K562 (cell line): ENCODE measurements at regions not wholly inside any gene's neighbourhood (a gene's known extent, or its start where the extent isn't known, plus 50 kb on each side); places are given as distances from the start of the nearest gene placed in this dataset.

Experiments used
- ATAC-seq: fragments of 200-7000 bp; cut with Tn5 transposase; 3 replicates; pipeline ENCODE4 v1.9.1; 2020; ENCODE audit warnings: moderate library complexity
- BruUV-seq: library from RNA; stranded (reverse); fragments of 400-500 nt; replicated peaks from 2 replicates; lab custom pipeline; 2021; lab: Mats Ljungman, UMichigan
- CTCF ChIA-PET: fragments of 300-600 bp; formaldehyde crosslinking; extraction: SDS; loops from one replicate; lab custom pipeline; 2021; ENCODE audit warnings: low intra/inter-chr PET ratio; lab: Yijun Ruan, JAX
- POLR2A ChIA-PET: fragments of 300-600, 350-650 bp; sonication (Branson Sonifier 250); formaldehyde crosslinking; extraction: SDS; loops from one replicate; lab custom pipeline; 2021; ENCODE audit warnings: antibody characterized with exemption, inconsistent platforms; lab: Yijun Ruan, JAX
- DNase-seq, 4 experiments: peaks; one replicate each; pipeline versions ENCODE4 v3.0.0 to v3.0.0-alpha.2; 2011 to 2018; ENCODE audit warnings: low spot score in 3 of 4, mixed read lengths in 3 of 4; ENCODE audit errors: extremely low read depth in 1 of 4
- FAIRE-seq: peaks from 2 replicates; lab custom pipeline; 2011; peaks lifted over from hg19 to GRCh38; lab: Jason Lieb, UNC
- H2AFZ ChIP-seq: 2 replicates; pipeline ENCODE4 v1.6.0; 2011; ENCODE audit warnings: low read depth, low read length, control low read depth, inconsistent platforms
- H3K27ac ChIP-seq: fragments of 200-600 bp; 3 replicates; pipeline ENCODE4 v1.8.0; 2011; ENCODE audit warnings: low read depth, mild to moderate bottlenecking, control low read depth, inconsistent platforms, low read length, moderate library complexity, mixed read lengths; ENCODE audit errors: extremely low read depth
- H3K27me3 ChIP-seq, 2 experiments: fragments of 300-600 bp in 1 of 2; 2 replicates in 1 of 2; 3 replicates in 1 of 2; pipeline versions ENCODE4 v1.6.0 to v1.8.0; 2011; ENCODE audit warnings: inconsistent platforms in 2 of 2, low read length in 2 of 2, mild to moderate bottlenecking in 1 of 2, mixed read lengths in 1 of 2, moderate library complexity in 1 of 2; ENCODE audit not compliant: control insufficient read depth in 2 of 2, insufficient read depth in 2 of 2
- H3K36me3 ChIP-seq: fragments of 300-600 bp; 3 replicates; pipeline ENCODE4 v1.8.0; 2011; ENCODE audit warnings: mild to moderate bottlenecking, low read length, inconsistent platforms; ENCODE audit not compliant: control insufficient read depth, insufficient read depth
- H3K4me1 ChIP-seq, 2 experiments: fragments of 200-600 bp in 1 of 2; replicated peaks in 1 of 2; 2 replicates in 1 of 2; 3 replicates in 1 of 2; pipeline versions ENCODE4 v1.5.1 to v1.8.0; 2011; ENCODE audit warnings: inconsistent platforms in 2 of 2, low read length in 2 of 2, mild to moderate bottlenecking in 1 of 2, mixed read lengths in 1 of 2, moderate library complexity in 1 of 2; ENCODE audit not compliant: control insufficient read depth in 2 of 2, insufficient read depth in 2 of 2
- H3K4me2 ChIP-seq: 2 replicates; pipeline ENCODE4 v1.6.1; 2011; ENCODE audit warnings: low read length, control low read depth, inconsistent platforms, mixed read lengths; ENCODE audit not compliant: insufficient read depth
- H3K4me3 ChIP-seq: fragments of 200-600 bp; sonication (generic), shearing (Covaris generic); 2 replicates; pipeline ENCODE4 v1.5.1; 2016; ENCODE audit warnings: control low read depth, inconsistent platforms
- H3K79me2 ChIP-seq: fragments of 200-600 bp; 3 replicates; pipeline ENCODE4 v1.8.0; 2011; ENCODE audit warnings: low read length, inconsistent platforms; ENCODE audit not compliant: control insufficient read depth, insufficient read depth
- H3K9ac ChIP-seq, 2 experiments: 2 replicates each; pipeline versions ENCODE4 v1.6.0 to v1.6.1; 2011; ENCODE audit warnings: low read depth in 2 of 2, low read length in 2 of 2, control low read depth in 1 of 2, inconsistent platforms in 1 of 2, mild to moderate bottlenecking in 1 of 2, mixed read lengths in 1 of 2; ENCODE audit not compliant: insufficient read depth in 1 of 2
- H3K9me1 ChIP-seq: one replicate; pipeline ENCODE4 v1.6.0; 2011; ENCODE audit warnings: inconsistent platforms, mild to moderate bottlenecking, low read length, moderate library complexity; ENCODE audit not compliant: control insufficient read depth, insufficient read depth
- H3K9me3 ChIP-seq: replicated peaks from 2 replicates; pipeline ENCODE4 v1.5.1; 2011; ENCODE audit warnings: low read depth, low read length, inconsistent platforms; ENCODE audit not compliant: control insufficient read depth, insufficient read depth
- H4K20me1 ChIP-seq: replicated peaks from 2 replicates; pipeline ENCODE4 v1.6.1; 2011; ENCODE audit warnings: low read length, inconsistent platforms, mixed read lengths; ENCODE audit not compliant: control insufficient read depth, insufficient read depth
- ATF3 ChIP-seq, 2 experiments: fragments of 450-650 bp in 1 of 2; sonication (generic) in 1 of 2; formaldehyde crosslinking in 1 of 2; IDR thresholded peaks in 1 of 2; conservative IDR thresholded peaks in 1 of 2; 2 replicates each; pipeline versions ENCODE4 v1.6.1 to v1.8.1; 2016 to 2023; ENCODE audit warnings: mild to moderate bottlenecking in 2 of 2, moderate library complexity in 2 of 2, inconsistent platforms in 1 of 2, missing genetic modification reagents in 1 of 2
- CBX3 ChIP-seq, 2 experiments: IDR thresholded peaks; 1 replicate in 1 of 2; 2 replicates in 1 of 2; pipeline ENCODE4 v1.6.1; 2012; ENCODE audit warnings: inconsistent platforms in 2 of 2, low read length in 2 of 2, borderline replicate concordance in 1 of 2, control low read depth in 1 of 2
- CBX8 ChIP-seq: fragments of 200-600 bp; sonication (generic); IDR thresholded peaks from 2 replicates; pipeline ENCODE4 v1.6.1; 2012; ENCODE audit warnings: borderline replicate concordance, mixed run types, low read depth, mild to moderate bottlenecking, moderate library complexity, mixed read lengths, low read length, control low read depth, inconsistent platforms; ENCODE audit not compliant: poor library complexity, severe bottlenecking; ENCODE audit errors: extremely low read depth
- CEBPG ChIP-seq, 3 experiments: fragments of 200-800 bp in 1 of 3; sonication (Bioruptor generic) in 1 of 3; sonication (generic) in 1 of 3; formaldehyde crosslinking in 1 of 3; IDR thresholded peaks in 2 of 3; conservative IDR thresholded peaks in 1 of 3; 2 replicates each; pipeline versions ENCODE4 v1.6.1 to v1.8.0; 2016 to 2022; ENCODE audit warnings: missing compliant biosample characterization in 2 of 3, missing genetic modification characterization in 2 of 3, mild to moderate bottlenecking in 1 of 3, missing genetic modification reagents in 1 of 3
- ELF2 ChIP-seq: fragments of 250-450 bp; sonication (Bioruptor Pico); IDR thresholded peaks from 2 replicates; pipeline ENCODE4 v1.5.0; 2021; ENCODE audit warnings: mild to moderate bottlenecking
- ESRRA ChIP-seq: fragments of 450-650 bp; IDR thresholded peaks from 2 replicates; pipeline ENCODE4 v1.6.1; 2014; ENCODE audit warnings: low read depth, mild to moderate bottlenecking, moderate library complexity, borderline replicate concordance
- FOSL1 ChIP-seq: fragments of 200-800 bp; sonication (Bioruptor generic); conservative IDR thresholded peaks from 2 replicates; pipeline ENCODE4 v1.6.1; 2016; ENCODE audit warnings: missing genetic modification characterization, missing compliant biosample characterization
- JUN ChIP-seq, 2 experiments: sonication (generic) in 1 of 2; formaldehyde crosslinking in 1 of 2; IDR thresholded peaks; 2 replicates each; pipeline versions ENCODE4 v1.6.1 to v1.8.0; 2012 to 2022; ENCODE audit warnings: borderline replicate concordance in 2 of 2, mild to moderate bottlenecking in 2 of 2, improper control_type of control experiment in 1 of 2, low read depth in 1 of 2, low read length in 1 of 2, missing genetic modification reagents in 1 of 2
- JUND ChIP-seq, 2 experiments: IDR thresholded peaks; 2 replicates in 1 of 2; 3 replicates in 1 of 2; pipeline ENCODE4 v1.6.1; 2011; ENCODE audit warnings: borderline replicate concordance in 2 of 2, low read depth in 2 of 2, low read length in 2 of 2, improper control_type of control experiment in 1 of 2, missing biosample characterization in 1 of 2, missing genetic modification characterization in 1 of 2, missing genetic modification reagents in 1 of 2
- KDM1A ChIP-seq, 2 experiments: fragments of 450-650 bp; IDR thresholded peaks; 2 replicates each; pipeline ENCODE4 v1.6.1; 2016; ENCODE audit warnings: mild to moderate bottlenecking in 2 of 2
- POLR2AphosphoS5 ChIP-seq: IDR thresholded peaks from 2 replicates; pipeline ENCODE4 v1.6.1; 2011; ENCODE audit warnings: mild to moderate bottlenecking, low read depth, low read length, moderate library complexity; ENCODE audit not compliant: control insufficient read depth, insufficient read depth
- SMARCA5 ChIP-seq: fragments of 450-650 bp; IDR thresholded peaks from 2 replicates; pipeline ENCODE4 v1.6.1; 2016
- ZNF197 ChIP-seq: fragments of 200-800 bp; sonication (Bioruptor generic); IDR thresholded peaks from 2 replicates; pipeline ENCODE4 v1.6.1; 2016; ENCODE audit warnings: low read depth, missing genetic modification characterization, missing compliant biosample characterization
- ZNF217 ChIP-seq: sonication (generic); formaldehyde crosslinking; IDR thresholded peaks from 2 replicates; pipeline ENCODE4 v1.8.0; 2022; ENCODE audit warnings: mild to moderate bottlenecking, missing genetic modification reagents
- ZNF24 ChIP-seq: fragments of 450-650 bp; IDR thresholded peaks from 2 replicates; pipeline ENCODE4 v1.6.1; 2016
- WGBS: fragments of 100-300 bp; shearing (Covaris generic); methylation state at CpG from one replicate; pipeline ENCODE4 v1.1.6; 2016; ENCODE audit warnings: low coverage, mixed read lengths; ENCODE audit not compliant: insufficient coverage; ENCODE audit errors: missing lambda C conversion rate; 5-methylcytosine and 5-hydroxymethylcytosine counted together
- in situ Hi-C: fragments of 300-500 bp; cut with MboI; formaldehyde crosslinking; loops from 4 replicates; pipeline ENCODE4 v1.15.0; 2018; ENCODE audit warnings: inconsistent platforms, mixed read lengths
- intact Hi-C: fragments of 100-400 bp; cut with micrococcal nuclease; formaldehyde crosslinking; loops from 2 replicates; pipeline ENCODE4 v1.14.2; 2022

- Histone ChIP-seq H3K4me3 (no peak overlapping the region), H3K4me1 (no peaks in the 10 kb centered on the region; a peak in 2 of 5 replicates), H3K27me3 (peaks cover 37 to 40% of the 10 kb centered on the region in 2 experiments), H3K9ac (no peak overlapping the region), H3K4me2 (no peak overlapping the region), H3K27ac (no peak overlapping the region), H3K9me3 (no peaks in the 10 kb centered on the region), H3K9me1 (no peaks in the 10 kb centered on the region), H4K20me1 (no peaks in the 10 kb centered on the region), H3K79me2 (no peaks in the 10 kb centered on the region), H3K36me3 (no peaks in the 10 kb centered on the region), H2AFZ (no peak overlapping the region)
- ATAC-seq (no peak), DNase-seq (no peak), FAIRE-seq (no peak)
- in situ Hi-C loops: no loop called here
- ChIA-PET CTCF (no interaction called here), POLR2A (no interaction called here)
- intact Hi-C loops: no loop called here
- WGBS: 4% methylated on average over 12 of the region's 12 CpGs
- BruUV-seq: no TSS peak
- TF ChIP-seq ATF3 (IDR thresholded peaks at IDR 0.05) (peak; percentile 83), ATF3 (CRISPR knock-in tag; conservative IDR thresholded peaks at IDR 0.05) (no peak), FOSL1 (tag) (peak; percentile 89), POLR2AphosphoS5 (no peak), ZNF217 (no peak), ZNF24 (no peak), SMARCA5 (no peak), CBX3 (IDR thresholded peaks at IDR 0.05; ENCODE audit: borderline replicate concordance in 1 of 2, low read length in 2 of 2) (no peak), JUND (IDR thresholded peaks at IDR 0.05; ENCODE audit: borderline replicate concordance, low read depth, low read length) (peak; percentile 47; the same call in 1 of the 2 replicates), JUND (tag; IDR thresholded peaks at IDR 0.05; ENCODE audit: borderline replicate concordance, low read depth, low read length) (peak; percentile 40; the same call in 1 of the 3 replicates), JUN (IDR thresholded peaks at IDR 0.05; ENCODE audit: borderline replicate concordance, low read depth, low read length) (peak; percentile 61; the same call in 1 of the 2 replicates), JUN (CRISPR knock-in tag; IDR thresholded peaks at IDR 0.05; ENCODE audit: borderline replicate concordance) (no peak), ZNF197 (CRISPR knock-in tag) (no peak), CEBPG (CRISPR knock-in tag; IDR thresholded peaks at IDR 0.05) (no peak), CEBPG (tag; conservative IDR thresholded peaks at IDR 0.05 in 1 of 2, IDR thresholded peaks at IDR 0.05 in 1 of 2) (peak in 1 of 2 experiments; percentile 39; a peak in 1 of 4 replicates), KDM1A (IDR thresholded peaks at IDR 0.05) (peak in 1 of 2 experiments; percentile 54; a peak in 2 of 4 replicates), ELF2 (CRISPR knock-in tag) (0 out of 2 replicates have a peak, but pooled peaks have one; percentile 10), CBX8 (peak; percentile 8), ESRRA (0 out of 2 replicates have a peak, but pooled peaks have one; percentile 18)
These were observed 70.2 kb upstream of the ERRFI1 start for GRCh38 chr1:8096105-8097011.
